IPS-NIHi11 (cell line): ENCODE measurements at regions not wholly inside any gene's neighbourhood (a gene's known extent, or its start where the extent isn't known, plus 50 kb on each side); places are given as distances from the start of the nearest gene placed in this dataset.
"Not testable (repeated sequence)": the region's sequence is repeated elsewhere in the genome, so short reads cannot be mapped to it uniquely, and the experiment has no call there.

Source experiments
- DNase-seq: peaks from one replicate; pipeline ENCODE4 v3.0.0; 2012; ENCODE audit warnings: mixed read lengths, low spot score

DNA sequence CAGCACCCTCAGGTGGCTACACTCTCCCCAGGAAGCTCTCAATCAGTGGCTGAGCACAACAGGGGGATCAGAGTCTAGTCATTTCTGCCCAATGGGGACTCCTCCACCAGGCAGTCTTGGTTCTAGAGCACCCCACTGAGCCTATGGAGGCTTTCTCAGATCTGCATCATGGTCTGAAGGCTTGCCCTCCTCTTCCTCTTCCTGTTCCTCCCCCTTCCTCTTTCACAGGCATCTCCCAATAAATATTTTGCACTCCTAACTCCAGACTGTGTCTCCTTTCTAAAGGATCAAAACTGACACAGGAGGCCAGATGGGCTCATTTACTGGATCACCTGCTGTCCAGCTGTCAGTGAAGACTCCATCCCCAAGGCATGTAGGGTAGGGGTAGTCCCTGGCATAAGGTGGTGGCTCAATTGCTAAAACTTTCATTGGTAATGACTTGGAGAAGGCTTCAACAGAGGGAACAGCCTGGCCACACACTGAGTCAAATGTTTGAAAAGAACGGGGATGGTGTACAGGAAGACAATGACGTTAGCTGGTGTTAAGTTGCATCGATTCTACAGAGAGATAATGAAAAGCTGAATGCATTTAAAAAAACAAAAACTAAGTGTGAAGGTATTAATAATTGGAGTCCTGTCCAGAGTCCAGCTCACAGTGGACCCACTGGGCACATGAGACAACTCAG lies 84.2 kb upstream of the SLC2A1 start:
- no peak for DNase-seq

GRCh38 chr1:43042127-43042526 lies 83.5 kb upstream of the SLC2A1 start:
- DNase-seq: no peak

DNA sequence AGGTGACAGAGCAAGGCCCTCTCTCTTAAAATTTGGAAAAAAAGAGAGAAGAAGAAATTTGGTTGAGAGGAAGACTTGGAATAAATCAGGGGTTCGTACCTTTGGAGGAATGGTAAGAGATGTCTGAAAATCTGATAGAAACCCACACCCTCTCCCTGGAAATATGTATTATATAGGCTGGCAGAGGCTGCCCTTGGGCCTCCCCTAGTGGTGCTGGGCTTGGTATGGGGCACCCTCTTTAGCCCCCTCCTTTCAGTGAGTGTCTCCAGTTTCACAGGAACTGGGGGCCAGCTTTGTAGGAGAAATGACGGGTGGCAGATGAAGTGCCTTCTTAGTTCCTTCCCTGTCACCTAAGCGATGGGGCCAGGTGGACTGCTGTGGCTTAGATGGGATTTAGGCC lies 82.9 kb upstream of the SLC2A1 start:
- no peak for DNase-seq

GRCh38 chr1:43039228-43040055 lies 80.8 kb upstream of the SLC2A1 start:
- no peak for DNase-seq

DNA sequence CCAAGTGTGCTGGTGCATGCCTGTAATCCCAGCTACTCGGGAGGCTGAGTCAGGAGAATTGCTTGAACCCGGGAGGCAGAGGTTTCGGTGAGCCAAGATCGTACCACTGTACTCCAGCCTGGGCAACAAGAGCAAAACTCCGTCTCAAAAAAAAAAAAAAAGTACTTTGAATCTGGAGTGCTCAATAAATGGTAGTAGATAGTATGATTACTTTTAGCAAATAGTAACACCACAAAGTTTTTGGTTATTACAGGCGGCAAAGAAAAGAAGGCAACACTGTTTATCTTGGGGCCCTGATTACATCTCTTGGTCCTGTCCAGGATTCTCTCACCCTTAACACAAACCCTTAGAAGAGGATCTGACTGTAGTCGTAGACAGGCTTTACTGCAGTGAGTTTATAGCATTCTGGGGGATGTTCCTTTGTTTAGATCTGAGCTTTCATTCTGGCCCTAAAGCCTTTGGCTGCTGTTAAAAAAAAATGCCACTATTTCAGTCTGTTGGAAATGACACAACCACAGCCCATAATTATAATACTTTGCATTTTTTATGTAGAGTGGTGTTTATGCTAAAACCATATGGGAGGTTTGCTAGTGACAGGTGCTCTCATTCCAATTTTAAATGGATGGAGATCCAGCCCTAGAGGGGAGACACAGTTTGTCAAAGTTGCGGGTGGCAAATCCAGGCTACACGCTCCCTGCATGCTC lies 79.7 kb upstream of the SLC2A1 start:
- no peak for DNase-seq

GRCh38 chr1:43037466-43037865 lies 78.8 kb upstream of the SLC2A1 start:
- no peak for DNase-seq

DNA sequence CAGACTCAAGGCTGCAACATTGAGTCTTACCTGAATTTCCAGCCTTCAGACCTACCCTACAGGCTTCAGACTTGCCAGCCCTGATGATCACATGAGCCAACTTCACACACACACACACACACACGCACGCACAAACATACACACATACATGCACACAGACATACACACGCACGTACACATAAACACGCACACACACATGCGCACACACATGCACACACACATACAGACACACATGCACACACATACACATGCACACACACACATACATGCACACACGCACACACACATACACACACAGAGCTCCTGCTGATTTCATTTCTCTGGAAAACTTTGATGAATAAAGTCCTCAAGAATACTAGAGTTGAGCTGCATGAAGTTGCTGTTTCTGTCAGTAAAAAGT lies 78.3 kb upstream of the SLC2A1 start:
- no peak for DNase-seq

- peak; percentile 56 for DNase-seq
Measured at GRCh38 chr1:43035821-43036741, 77.4 kb upstream of the SLC2A1 start.

- DNase-seq: no peak
Measured at GRCh38 chr1:43034778-43035177, 76.1 kb upstream of the SLC2A1 start.

DNA sequence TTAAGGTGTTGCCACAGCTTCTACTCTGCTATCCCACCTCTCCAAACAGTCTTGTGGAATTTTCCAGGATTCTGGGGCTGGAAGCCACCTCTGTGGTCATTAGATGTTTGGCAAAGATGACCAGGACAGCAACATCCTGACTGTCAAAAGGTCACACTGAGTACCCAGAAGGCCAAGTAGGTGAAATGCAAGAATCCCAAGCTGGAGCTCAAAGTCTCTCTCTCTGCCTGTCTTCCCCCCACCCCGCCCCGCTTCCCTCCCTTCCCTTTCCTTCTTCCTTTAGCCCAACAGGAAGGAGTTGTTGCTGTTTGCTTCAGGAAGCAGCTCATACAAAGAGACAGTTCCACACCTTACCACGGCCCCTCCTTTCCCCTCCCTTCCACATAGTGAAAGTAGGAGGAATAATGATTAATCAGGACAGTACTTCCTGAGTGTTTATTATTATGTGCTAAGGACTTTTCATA lies 75.6 kb upstream of the SLC2A1 start:
- DNase-seq: no peak

DNA sequence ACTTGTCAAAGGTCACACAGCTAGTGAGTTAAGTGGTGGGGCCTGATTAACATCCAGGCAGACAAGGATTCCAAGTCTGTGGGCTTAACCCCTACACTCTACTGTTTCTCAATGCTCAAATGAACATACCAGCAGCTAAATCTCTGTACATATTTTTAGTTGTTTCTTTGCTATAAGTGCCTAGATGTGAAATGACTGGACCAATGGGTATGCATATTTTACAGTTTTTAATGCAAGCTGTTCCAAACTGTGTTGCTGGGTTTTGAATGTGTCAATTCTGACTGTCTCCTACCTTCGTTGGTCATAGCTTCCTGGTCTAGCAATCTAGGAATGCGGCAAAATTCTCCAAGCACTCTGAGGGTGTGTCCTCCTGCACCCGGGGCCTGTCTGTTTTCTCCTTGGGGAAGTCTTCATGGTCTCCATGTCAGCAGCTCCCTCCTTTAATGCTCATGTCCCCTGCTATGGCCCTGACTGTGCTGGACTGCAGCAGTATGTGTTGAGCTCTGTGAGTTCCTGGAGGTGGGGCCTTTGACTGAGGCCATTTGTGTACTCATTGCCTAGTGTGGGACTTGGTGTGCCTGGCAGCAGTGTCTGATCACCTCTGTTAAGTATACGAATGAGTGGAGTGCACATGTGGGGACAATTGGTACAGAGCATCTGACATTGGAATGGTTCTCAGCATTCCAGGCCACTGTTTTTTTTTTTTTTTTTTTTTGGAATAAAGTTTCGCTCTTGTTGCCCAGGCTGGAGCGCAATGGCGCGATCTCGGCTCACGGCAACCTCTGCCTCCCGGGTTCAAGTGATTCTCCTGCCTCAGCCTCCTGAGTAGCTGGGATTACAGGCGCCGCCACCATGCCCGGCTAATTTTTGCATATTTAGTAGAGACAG lies 72.9 kb upstream of the SLC2A1 start:
- DNase-seq: no peak

GRCh38 chr1:43024905-43025304 lies 66.2 kb upstream of the SLC2A1 start:
- no peak for DNase-seq

GRCh38 chr1:43021547-43022474 lies 63.1 kb upstream of the SLC2A1 start:
- DNase-seq: no peak

- DNase-seq: no peak
Measured at GRCh38 chr1:43019226-43019625, 60.6 kb upstream of the SLC2A1 start.

DNA sequence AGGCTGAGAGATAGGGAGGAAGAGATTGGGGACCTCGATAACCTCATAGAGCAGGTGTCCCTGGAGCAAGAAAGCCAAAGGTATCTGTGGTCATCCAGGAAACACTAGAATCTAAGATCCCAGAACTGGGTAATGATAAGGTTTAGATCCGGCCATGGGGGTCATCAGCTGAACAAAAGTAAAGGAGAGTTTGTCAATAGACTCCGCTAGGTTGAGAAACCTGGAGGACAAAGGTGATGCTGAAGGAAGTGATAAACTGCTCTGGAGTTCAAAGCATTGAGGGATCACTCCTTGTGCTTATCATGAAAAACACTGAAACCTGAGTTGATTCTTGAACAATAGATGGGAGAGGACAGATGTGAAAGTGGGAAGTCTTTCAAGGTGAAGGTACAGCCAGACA lies 59.5 kb upstream of the SLC2A1 start:
- DNase-seq: no peak

DNA sequence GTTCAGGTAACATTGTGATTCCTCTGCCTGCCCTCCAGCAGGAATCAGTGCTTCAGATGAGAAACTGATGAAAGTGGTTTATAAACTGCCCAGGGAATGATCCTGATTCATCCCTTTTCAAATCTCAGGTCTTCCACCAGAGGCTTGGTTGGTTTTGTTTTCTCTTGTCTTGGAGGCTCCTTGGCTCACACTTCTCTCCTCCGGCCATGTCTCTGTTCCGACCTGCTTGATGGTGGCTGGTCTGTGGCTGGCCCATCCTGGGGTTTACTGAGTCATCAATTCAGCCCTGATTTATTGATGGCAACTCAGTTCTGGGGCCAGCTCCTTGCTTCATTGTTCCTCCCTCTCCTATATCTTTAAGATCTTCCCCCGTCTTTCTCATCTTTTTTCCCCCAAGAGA lies 56.6 kb upstream of the SLC2A1 start:
- DNase-seq: no peak

- not testable (repeated sequence) for DNase-seq
Measured at GRCh38 chr1:43014579-43014978, 55.9 kb upstream of the SLC2A1 start.

DNA sequence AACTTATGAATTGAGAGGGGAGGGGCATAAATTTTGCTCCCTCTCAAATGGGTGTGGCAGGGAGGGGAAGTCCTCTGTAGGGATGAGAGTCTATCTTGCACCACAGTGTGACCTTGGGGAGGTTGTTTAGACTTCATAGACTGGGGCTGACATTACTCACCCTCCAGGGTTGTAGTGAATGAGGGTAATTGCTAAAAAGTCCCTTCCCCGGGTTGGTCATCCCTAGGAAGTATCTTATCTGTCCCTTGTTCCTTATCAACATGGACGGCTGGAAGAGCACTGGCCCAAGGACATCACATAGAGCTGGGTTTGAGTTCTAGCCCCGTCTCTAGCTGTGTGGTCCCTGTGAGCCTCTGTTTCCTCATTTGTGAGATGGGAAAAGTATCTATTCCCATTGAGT lies 52.4 kb upstream of the SLC2A1 start:
- no peak for DNase-seq

DNA sequence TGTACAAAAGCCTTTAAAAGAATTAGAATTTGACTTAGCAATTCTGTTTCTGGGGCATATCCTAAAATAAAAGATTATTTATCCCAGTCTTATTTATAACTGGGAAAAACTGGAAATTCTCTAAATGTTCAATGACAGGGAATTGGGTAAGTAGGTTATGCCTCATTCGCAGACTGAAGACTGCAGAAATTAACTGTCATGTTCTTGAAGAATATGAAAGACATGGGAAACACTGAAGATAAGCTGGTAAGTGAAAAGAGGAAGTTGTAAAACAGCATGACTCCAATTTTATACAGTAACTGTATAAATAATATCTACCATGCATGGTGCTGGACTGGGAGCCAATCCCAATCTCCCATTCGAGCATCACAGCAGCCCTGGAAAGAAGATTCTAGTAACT lies 50.6 kb upstream of the SLC2A1 start:
- no peak for DNase-seq
